CD4-positive, alpha-beta T cell treated with Interleukin-4 for 4 hours (primary cell): ENCODE measurements at regions not wholly inside any gene's neighbourhood (a gene's known extent, or its start where the extent isn't known, plus 50 kb on each side); places are given as distances from the start of the nearest gene placed in this dataset.
"Not testable (repeated sequence)": the region's sequence is repeated elsewhere in the genome, so short reads cannot be mapped to it uniquely, and the experiment has no call there.

Source experiments
- DNase-seq: peaks from one replicate; pipeline ENCODE4 v3.0.0-alpha.2; 2020

GRCh38 chr5:17130302-17130701 lies 87.1 kb upstream of the BASP1 start:
- not testable (repeated sequence) for DNase-seq

GRCh38 chr5:17132444-17133083 lies 84.9 kb upstream of the BASP1 start:
- no peak for DNase-seq

DNA sequence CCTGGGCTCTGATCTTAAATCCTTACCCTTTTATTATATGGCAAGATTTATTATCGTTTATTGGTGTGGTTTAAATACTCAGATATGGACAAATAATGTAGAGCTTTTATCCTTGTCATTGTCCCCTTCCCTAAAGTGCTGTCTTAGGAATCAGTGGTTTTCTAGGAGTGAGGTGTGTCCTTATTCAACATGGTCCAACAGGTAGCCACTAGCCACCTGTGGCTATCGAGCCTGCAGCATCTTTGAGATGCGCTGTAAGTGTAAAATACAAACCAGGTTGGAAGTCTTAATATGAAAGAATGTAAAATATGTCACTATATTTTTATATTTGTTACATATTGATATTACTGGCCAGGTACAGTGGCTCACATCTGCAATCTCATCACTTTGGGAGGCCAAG lies 82.4 kb upstream of the BASP1 start:
- DNase-seq, result no peak

- no peak for DNase-seq
Observed at GRCh38 chr5:17143335-17143734, 74.1 kb upstream of the BASP1 start.

- DNase-seq, result no peak
Observed at GRCh38 chr5:17146280-17146841, 71.1 kb upstream of the BASP1 start.

GRCh38 chr5:17147170-17147569 lies 70.3 kb upstream of the BASP1 start:
- DNase-seq, result no peak

DNA sequence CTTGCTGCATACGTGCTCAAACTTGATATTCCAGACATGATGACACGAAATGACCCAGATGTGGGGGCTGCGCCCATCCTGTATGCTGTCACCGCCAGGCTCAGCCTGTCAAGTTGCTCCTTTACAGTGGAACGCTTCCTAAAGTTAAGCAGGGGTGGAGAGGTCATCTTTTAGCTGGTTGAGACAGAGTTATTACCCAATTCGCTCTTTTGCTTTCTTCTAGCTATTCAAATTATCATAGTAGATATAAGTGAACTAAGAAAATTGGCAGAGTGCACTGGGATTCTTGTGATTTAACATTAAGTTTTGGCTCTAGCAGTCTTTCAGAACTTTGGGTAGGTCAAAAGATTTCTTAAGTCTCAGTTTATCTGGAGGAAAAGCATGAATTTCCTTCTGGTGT lies 69.8 kb upstream of the BASP1 start:
- no peak for DNase-seq

DNA sequence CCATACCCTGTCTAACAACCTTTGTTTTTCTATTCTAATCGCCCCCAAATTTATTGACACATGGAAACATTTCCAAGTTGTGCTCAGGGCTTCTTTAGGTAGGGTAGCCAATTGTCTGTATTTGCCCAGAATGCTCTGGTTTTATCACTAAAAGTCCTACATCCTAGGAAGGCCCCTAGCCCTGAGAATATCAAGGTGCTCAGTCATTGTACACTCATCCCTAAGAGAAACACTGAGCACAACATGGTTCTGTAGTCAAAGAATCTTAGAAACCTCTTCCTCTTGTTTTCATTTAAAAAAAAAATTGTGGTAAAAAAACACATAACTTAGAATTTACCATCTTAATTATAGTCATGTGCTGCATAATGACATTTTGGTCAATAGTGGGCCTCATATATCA lies 69.0 kb upstream of the BASP1 start:
- no peak for DNase-seq

GRCh38 chr5:17149786-17150185 lies 67.6 kb upstream of the BASP1 start:
- no peak for DNase-seq

DNA sequence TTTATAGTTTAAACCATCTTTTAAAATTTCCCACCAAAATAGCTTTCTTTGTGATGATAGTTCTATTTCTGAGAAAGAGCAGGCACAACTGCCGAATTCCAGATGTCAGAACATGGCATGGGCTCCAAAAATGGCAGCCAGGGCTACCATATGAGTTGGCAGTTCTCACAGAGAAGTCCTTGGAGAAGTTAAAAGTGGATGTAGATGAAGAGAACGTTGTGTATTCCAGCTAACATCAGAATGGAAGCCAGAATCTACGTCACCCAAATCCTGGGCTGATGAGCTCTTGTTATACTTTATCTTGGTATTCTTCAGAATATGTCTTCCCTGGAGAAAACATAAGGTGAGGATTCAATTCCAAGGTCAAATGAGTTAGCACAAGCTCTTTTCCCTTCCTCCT lies 66.9 kb upstream of the BASP1 start:
- no peak for DNase-seq

- no peak for DNase-seq
Observed at GRCh38 chr5:17151686-17152085, 65.7 kb upstream of the BASP1 start.

DNA sequence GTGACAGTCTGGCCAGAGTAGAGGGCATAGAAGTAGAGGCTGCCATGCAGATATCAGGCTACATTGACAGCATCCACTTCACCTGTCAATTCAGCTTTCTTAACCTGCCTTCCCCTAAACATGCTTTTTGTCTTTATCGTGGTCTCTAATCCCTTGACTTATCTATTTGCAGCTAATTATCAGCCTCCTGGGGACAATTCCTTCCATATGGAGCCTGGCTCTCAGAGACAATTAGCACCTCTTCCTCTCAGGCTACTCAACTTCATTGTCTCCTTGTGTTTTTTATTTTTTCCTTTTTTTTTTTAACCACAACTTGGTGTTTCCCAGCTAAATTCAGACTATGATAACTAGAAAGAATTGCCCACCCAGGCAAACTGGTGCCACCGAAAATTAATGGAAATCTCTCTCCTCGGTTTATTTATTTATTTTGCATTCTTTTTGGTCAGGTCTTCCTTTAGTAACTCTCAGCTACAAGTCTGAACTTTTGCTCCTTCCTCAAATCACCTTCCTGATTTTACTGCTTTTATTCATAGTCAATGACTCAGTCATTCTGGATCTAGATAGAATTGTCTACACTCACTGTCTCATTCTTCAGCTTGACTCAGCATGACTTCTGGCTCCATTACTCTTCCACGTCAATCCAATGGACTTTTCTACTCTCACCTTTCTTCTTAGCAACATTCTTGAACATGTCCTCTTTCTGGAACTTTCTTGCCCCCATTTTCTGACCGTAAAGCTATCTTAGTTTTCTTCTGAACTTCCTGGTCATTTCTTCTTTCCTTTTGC lies 63.0 kb upstream of the BASP1 start:
- DNase-seq, result no peak

DNA sequence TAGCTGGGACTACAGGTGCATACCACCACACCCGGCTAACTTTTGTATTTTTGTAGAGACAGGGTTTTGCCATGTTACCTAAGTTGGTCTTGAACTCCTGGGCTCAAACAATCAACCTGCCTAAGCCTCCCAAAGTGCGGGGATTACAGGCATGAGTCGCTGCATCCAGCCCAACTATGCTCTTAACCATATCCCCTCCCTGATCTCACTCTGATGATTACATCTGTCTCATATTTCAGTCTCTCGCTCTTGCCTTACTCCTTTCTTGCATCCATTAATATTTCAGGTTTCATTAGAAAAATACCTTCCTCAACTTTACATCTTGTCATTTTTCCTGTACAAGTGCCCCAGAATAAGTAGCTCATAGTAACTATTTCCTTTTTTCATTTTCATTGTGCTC lies 61.0 kb upstream of the BASP1 start:
- no peak for DNase-seq

- no peak for DNase-seq
Observed at GRCh38 chr5:17157294-17157693, 60.1 kb upstream of the BASP1 start.

DNA sequence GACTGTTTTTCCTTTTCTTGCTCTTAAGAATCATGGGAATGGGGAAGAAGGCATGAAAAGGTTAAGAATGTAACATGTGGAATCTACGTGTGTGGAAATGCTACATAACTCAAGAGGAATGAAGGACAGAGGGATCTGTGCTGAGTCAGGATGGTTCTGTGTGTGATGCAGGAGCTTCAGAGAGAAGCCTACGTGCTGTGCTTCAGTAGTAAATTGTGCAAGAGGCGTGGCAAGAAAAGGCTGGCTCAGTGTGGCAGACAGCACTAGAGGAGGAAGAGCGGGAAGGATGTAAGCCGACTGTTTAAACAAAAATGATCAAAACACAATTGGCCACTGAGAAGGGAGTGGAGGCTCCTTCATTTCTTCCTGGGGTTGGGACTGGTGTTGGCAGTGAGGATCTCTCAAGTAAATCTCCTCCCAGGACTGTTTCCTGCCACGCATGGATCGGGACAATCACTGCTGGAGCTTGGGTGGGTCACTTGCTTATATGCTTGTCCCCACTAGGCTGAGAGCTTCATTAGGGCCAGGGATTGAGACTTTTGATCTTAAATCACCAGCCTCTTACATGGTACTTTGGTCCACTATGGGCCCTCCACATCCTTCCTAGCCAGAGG lies 59.4 kb upstream of the BASP1 start:
- no peak for DNase-seq

GRCh38 chr5:17160756-17161040 lies 56.7 kb upstream of the BASP1 start:
- no peak for DNase-seq

DNA sequence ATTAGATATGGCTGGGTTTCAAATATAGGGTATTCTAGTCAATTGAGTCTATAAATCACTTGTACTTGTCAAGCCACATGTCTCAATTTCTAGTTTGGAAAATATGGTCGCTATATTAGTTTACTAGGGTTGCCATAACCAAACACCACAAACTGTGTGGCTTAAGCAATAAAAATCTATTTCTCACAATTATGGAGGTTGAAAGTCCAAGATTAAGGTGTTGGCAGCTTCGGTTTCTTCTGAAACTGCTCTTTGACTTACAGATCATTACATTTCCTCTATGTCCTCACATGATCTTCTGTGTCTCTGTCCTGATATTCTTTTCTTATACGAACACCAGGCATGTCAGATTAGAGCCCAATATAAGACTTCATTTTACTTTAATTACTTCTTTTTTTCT lies 55.8 kb upstream of the BASP1 start:
- DNase-seq, result no peak

GRCh38 chr5:17163221-17163620 lies 54.2 kb upstream of the BASP1 start:
- no peak for DNase-seq

- no peak for DNase-seq
Observed at GRCh38 chr5:17167171-17167891, 50.1 kb upstream of the BASP1 start.
